ENCODE measurements at regions not wholly inside any gene's neighbourhood (a gene's known extent, or its start where the extent isn't known, plus 50 kb on each side); places are given as distances from the start of the nearest gene placed in this dataset.

DNA sequence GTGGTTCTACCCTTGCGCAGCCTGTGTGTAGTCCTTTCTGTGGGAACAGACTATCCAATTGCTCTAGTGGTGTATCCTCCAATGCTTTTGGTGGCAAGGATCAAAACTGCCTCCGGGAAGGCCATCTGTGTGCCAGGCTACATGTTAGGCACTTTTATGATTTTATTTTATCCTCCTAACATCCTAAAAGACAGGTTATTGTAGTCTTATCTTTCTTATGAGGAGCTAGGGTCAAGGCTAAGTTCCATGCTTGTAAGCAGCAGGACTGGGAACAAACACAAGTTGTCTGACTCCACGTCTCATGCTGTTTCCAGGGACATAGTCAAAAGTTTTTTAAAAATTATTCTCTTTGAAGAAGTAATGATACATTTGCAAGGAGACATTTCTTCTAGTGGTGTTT lies 278.7 kb upstream of the ADAMTSL1 start:
- DNase-seq (ENCODE audit: extremely low read depth in 1 of 4, low spot score in 3 of 4) (no peak), FAIRE-seq (no peak), ATAC-seq (no peak)
- in situ Hi-C loops (cut with MboI) (no loop called here), intact Hi-C loops (cut with micrococcal nuclease) (no loop called here)
- no peaks in the 10 kb centered on the region for H3K79me2 ChIP-seq (ENCODE audit: control insufficient read depth, insufficient read depth, low read length)
- 0% methylated on average over 3 of the region's 3 CpGs for WGBS (ENCODE audit: insufficient coverage, low coverage, missing lambda C conversion rate)
- H3K4me2 ChIP-seq (ENCODE audit: insufficient read depth, low read length), result no peak overlapping the region
- H4K20me1 ChIP-seq (replicated peaks; ENCODE audit: control insufficient read depth, insufficient read depth, low read length), result no peaks in the 10 kb centered on the region
- POLR2A ChIA-PET, result no interaction called here
- no peak overlapping the region for H3K9ac ChIP-seq (ENCODE audit: insufficient read depth in 1 of 2, low read depth in 2 of 2, low read length in 2 of 2)
- no peaks in the 10 kb centered on the region for H3K4me1 ChIP-seq (replicated peaks in 1 of 2; ENCODE audit: control insufficient read depth in 2 of 2, insufficient read depth in 2 of 2, low read length in 2 of 2)
- no TSS peak for BruUV-seq (replicated peaks)
- TF ChIP-seq ZNF445 (CRISPR knock-in tag; IDR thresholded peaks at IDR 0.05; ENCODE audit: low read depth) (no peak), ZNF217 (CRISPR knock-in tag; IDR thresholded peaks at IDR 0.05) (no peak), GATAD2A (IDR thresholded peaks at IDR 0.05) (no peak), NELFE (IDR thresholded peaks at IDR 0.05; ENCODE audit: insufficient read depth, insufficient read length) (no peak), ZNF449 (CRISPR knock-in tag; IDR thresholded peaks at IDR 0.05) (no peak), ATF1 (CRISPR knock-in tag; IDR thresholded peaks at IDR 0.05) (no peak), ATF1 (tag; IDR thresholded peaks at IDR 0.05) (no peak), TFAM (CRISPR knock-in tag; conservative IDR thresholded peaks at IDR 0.05) (no peak), ZNF146 (CRISPR knock-in tag; IDR thresholded peaks at IDR 0.05; ENCODE audit: unreplicated experiment) (no peak), ZNF583 (CRISPR knock-in tag; IDR thresholded peaks at IDR 0.05) (no peak), SP2 (IDR thresholded peaks at IDR 0.05; ENCODE audit: extremely low read depth, low read depth, low read length, poor library complexity, severe bottlenecking) (no peak), MTA3 (IDR thresholded peaks at IDR 0.05; ENCODE audit: borderline replicate concordance) (no peak), RBFOX2 (IDR thresholded peaks at IDR 0.05; ENCODE audit: low read depth, low read length) (no peak), ZNF444 (CRISPR knock-in tag; IDR thresholded peaks at IDR 0.05) (no peak), ELF1 (tag; IDR thresholded peaks at IDR 0.05) (no peak), ATF4 (CRISPR knock-in tag; IDR thresholded peaks at IDR 0.05) (no peak), ID3 (CRISPR knock-in tag; IDR thresholded peaks at IDR 0.05) (no peak), ID3 (tag; IDR thresholded peaks at IDR 0.05) (no peak), SRSF7 (optimal IDR thresholded peaks at IDR 0.05; ENCODE audit: low read depth, low read length) (no peak)
- TF ChIP-seq, protein P1, sequence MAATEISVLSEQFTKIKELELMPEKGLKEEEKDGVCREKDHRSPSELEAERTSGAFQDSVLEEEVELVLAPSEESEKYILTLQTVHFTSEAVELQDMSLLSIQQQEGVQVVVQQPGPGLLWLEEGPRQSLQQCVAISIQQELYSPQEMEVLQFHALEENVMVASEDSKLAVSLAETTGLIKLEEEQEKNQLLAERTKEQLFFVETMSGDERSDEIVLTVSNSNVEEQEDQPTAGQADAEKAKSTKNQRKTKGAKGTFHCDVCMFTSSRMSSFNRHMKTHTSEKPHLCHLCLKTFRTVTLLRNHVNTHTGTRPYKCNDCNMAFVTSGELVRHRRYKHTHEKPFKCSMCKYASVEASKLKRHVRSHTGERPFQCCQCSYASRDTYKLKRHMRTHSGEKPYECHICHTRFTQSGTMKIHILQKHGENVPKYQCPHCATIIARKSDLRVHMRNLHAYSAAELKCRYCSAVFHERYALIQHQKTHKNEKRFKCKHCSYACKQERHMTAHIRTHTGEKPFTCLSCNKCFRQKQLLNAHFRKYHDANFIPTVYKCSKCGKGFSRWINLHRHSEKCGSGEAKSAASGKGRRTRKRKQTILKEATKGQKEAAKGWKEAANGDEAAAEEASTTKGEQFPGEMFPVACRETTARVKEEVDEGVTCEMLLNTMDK (IDR thresholded peaks at IDR 0.05; ENCODE audit: borderline replicate concordance, insufficient read depth, low read depth, low read length, poor library complexity, severe bottlenecking), result no peak
- no peaks in the 10 kb centered on the region for H3K27me3 ChIP-seq (ENCODE audit: control insufficient read depth in 2 of 2, insufficient read depth in 2 of 2, low read length in 2 of 2)
- CTCF ChIA-PET (ENCODE audit: low intra/inter-chr PET ratio), result no interaction called here
- H3K9me3 ChIP-seq (replicated peaks; ENCODE audit: control insufficient read depth, insufficient read depth, low read depth, low read length), result no peaks in the 10 kb centered on the region; the same call in 1 of the 2 replicates
- H3K36me3 ChIP-seq (ENCODE audit: control insufficient read depth, insufficient read depth, low read length), result no peaks in the 10 kb centered on the region
- H2AFZ ChIP-seq (ENCODE audit: low read depth, low read length), result no peak overlapping the region
- no peak overlapping the region for H3K4me3 ChIP-seq
- no peak overlapping the region for H3K27ac ChIP-seq (ENCODE audit: extremely low read depth, low read depth, low read length)
- no peaks in the 10 kb centered on the region for H3K9me1 ChIP-seq (ENCODE audit: control insufficient read depth, insufficient read depth, low read length)

Data from K562 (cell line).